ENCODE measurements at regions not wholly inside any gene's neighbourhood (a gene's known extent, or its start where the extent isn't known, plus 50 kb on each side); places are given as distances from the start of the nearest gene placed in this dataset.

DNA sequence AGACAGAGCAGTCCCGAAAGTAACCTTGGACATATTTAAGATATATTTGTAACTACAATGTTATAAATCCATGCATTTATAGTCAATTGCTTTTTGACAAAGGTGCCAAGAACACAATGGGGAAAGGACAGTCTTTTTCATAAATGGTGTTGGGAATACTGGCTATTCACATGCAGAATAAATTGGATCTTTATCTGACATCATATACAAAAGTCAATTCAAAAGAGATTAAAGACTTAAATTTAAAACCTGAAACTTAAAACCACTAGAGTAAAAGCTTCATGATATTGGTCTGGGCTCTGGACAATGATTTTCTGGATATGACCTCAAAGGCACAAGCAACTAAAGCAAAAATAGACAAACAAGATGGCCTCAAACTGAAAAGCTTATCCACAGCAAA lies 950.7 kb upstream of the TYRP1 start:
- Mint-ChIP-seq H3K27ac (ENCODE audit: unreplicated experiment) (no peak overlapping the region), H3K36me3 (ENCODE audit: low read depth) (no peaks in the 10 kb centered on the region)

DNA sequence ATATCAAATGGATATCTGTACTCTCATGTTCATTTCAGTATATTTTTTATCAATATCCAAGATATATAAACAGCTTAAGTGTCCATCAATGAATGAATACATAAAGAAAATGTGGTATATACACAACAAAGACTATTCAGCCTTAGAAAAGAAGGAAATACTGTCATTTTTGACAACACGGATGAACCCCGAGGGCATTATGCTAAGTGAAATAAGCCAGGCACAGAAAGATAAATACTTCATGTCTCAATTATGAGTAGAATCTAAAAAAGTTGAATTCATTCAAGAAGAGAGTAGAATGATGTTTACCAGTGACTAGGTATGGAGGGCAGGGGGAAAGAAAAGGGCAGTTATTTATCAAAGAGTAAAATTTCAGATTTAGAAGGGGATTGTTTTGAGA lies 949.8 kb upstream of the TYRP1 start:
- TF ChIP-seq, protein P1, sequence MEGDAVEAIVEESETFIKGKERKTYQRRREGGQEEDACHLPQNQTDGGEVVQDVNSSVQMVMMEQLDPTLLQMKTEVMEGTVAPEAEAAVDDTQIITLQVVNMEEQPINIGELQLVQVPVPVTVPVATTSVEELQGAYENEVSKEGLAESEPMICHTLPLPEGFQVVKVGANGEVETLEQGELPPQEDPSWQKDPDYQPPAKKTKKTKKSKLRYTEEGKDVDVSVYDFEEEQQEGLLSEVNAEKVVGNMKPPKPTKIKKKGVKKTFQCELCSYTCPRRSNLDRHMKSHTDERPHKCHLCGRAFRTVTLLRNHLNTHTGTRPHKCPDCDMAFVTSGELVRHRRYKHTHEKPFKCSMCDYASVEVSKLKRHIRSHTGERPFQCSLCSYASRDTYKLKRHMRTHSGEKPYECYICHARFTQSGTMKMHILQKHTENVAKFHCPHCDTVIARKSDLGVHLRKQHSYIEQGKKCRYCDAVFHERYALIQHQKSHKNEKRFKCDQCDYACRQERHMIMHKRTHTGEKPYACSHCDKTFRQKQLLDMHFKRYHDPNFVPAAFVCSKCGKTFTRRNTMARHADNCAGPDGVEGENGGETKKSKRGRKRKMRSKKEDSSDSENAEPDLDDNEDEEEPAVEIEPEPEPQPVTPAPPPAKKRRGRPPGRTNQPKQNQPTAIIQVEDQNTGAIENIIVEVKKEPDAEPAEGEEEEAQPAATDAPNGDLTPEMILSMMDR (IDR thresholded peaks at IDR 0.05): no peak
- H3K27me3 Mint-ChIP-seq (ENCODE audit: low read depth): no peaks in the 10 kb centered on the region
- H3K4me1 Mint-ChIP-seq (ENCODE audit: low read depth): no peaks in the 10 kb centered on the region
- H3K27ac Mint-ChIP-seq (ENCODE audit: unreplicated experiment): no peak overlapping the region
- DNase-seq (ENCODE audit: low spot score): no peak
- H3K4me3 Mint-ChIP-seq (ENCODE audit: unreplicated experiment): no peak overlapping the region
- peaks cover 4% of the 10 kb centered on the region for H3K9me3 Mint-ChIP-seq (ENCODE audit: low read depth)
- no peaks in the 10 kb centered on the region for H3K36me3 Mint-ChIP-seq (ENCODE audit: low read depth)

More for the DNA sequence above, 950.7 kb upstream of the TYRP1 start:
- peaks cover 4% of the 10 kb centered on the region for H3K9me3 Mint-ChIP-seq (ENCODE audit: low read depth)
- no peak overlapping the region for H3K4me3 Mint-ChIP-seq (ENCODE audit: unreplicated experiment)
- DNase-seq (ENCODE audit: low spot score): no peak
- no peaks in the 10 kb centered on the region for H3K27me3 Mint-ChIP-seq (ENCODE audit: low read depth)
- H3K4me1 Mint-ChIP-seq (ENCODE audit: low read depth): no peaks in the 10 kb centered on the region
- TF ChIP-seq, protein P1 (IDR thresholded peaks at IDR 0.05): no peak

DNA sequence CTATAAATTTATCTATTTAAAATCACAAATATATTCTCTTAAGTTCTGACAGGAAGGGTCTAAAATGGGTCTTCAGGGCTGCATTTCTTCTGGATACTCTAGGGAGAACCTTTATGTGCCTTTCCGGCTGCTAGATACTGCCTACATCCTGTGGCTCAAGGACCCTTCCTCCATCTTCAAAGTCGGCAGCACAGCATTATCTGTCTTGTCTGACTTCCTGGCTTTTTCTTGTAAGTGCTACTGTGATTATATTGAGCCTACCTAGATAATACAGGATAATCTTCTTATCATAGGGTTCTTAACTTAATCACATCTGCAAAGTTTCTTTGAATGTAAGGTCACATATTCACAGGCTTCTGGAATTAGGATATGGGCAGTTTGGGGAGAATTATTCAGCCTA lies 943.8 kb upstream of the TYRP1 start:
- H3K27ac Mint-ChIP-seq (ENCODE audit: unreplicated experiment): no peak overlapping the region
- TF ChIP-seq, protein P1 (IDR thresholded peaks at IDR 0.05): no peak
- no peaks in the 10 kb centered on the region for H3K4me1 Mint-ChIP-seq (ENCODE audit: low read depth)
- DNase-seq (ENCODE audit: low spot score): no peak
- H3K4me3 Mint-ChIP-seq (ENCODE audit: unreplicated experiment): no peak overlapping the region
- no peaks in the 10 kb centered on the region for H3K9me3 Mint-ChIP-seq (ENCODE audit: low read depth)
- no peaks in the 10 kb centered on the region for H3K36me3 Mint-ChIP-seq (ENCODE audit: low read depth)
- no peaks in the 10 kb centered on the region for H3K27me3 Mint-ChIP-seq (ENCODE audit: low read depth)

DNA sequence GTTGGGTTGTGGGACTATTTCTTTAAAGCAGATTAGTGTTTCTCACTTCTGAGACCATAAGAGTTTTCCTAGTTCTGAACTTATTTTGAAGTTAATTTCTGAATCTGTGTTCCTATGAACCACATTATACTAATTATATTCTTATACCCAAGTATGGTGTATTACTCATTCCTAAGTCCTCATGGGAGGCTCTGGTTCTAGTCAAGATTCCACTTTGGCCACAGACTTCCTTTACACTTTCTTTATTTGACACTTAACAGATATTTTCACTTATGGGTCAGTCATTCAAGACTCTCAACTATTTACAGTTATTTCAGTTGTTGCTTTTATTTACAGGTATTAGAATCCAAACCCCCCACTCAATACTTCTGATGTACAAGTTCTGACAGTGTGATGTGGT lies 937.2 kb upstream of the TYRP1 start:
- Mint-ChIP-seq H3K4me1 (ENCODE audit: low read depth) (no peaks in the 10 kb centered on the region), H3K4me3 (ENCODE audit: unreplicated experiment) (no peak overlapping the region), H3K27ac (ENCODE audit: unreplicated experiment) (no peak overlapping the region), H3K27me3 (ENCODE audit: low read depth) (no peaks in the 10 kb centered on the region), H3K36me3 (ENCODE audit: low read depth) (no peaks in the 10 kb centered on the region), H3K9me3 (ENCODE audit: low read depth) (no peaks in the 10 kb centered on the region)
- DNase-seq (ENCODE audit: low spot score): no peak
- TF ChIP-seq, protein P1 (IDR thresholded peaks at IDR 0.05): no peak

DNA sequence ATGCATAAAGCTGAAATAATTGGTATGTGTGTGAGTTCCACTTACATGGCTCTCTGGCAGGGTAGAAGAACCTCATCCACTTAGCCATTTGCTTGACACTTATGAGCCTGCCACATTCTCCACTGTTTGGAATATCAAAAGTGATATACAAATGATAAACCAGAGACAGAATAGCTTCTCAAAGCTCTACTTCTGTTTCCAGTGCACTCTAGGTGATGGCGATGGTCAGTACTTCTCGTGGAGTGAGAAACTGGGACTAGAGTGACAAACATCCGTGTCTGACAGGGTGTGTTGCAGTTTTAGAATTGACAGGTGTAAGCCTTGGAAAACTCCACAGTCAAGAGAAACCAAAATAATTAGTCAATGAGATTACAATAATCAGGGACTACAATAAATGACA lies 935.8 kb upstream of the TYRP1 start:
- TF ChIP-seq, protein P1 (IDR thresholded peaks at IDR 0.05): no peak
- H3K9me3 Mint-ChIP-seq (ENCODE audit: low read depth): no peaks in the 10 kb centered on the region
- H3K27ac Mint-ChIP-seq (ENCODE audit: unreplicated experiment): no peak overlapping the region
- DNase-seq (ENCODE audit: low spot score): no peak
- H3K27me3 Mint-ChIP-seq (ENCODE audit: low read depth): no peaks in the 10 kb centered on the region
- H3K4me3 Mint-ChIP-seq (ENCODE audit: unreplicated experiment): no peak overlapping the region
- H3K36me3 Mint-ChIP-seq (ENCODE audit: low read depth): no peaks in the 10 kb centered on the region
- no peaks in the 10 kb centered on the region for H3K4me1 Mint-ChIP-seq (ENCODE audit: low read depth)

Data from chondrocyte (in vitro differentiated cells).